Liver (tissue), 3 donors: ENCODE measurements at regions not wholly inside any gene's neighbourhood (a gene's known extent, or its start where the extent isn't known, plus 50 kb on each side); places are given as distances from the start of the nearest gene placed in this dataset.

Source experiments
- CTCF ChIP-seq: fragments of 150-350 bp; IDR thresholded peaks from 2 replicates; pipeline ENCODE4 v1.5.1; 2017; ENCODE audit warnings: improper control_type of control experiment, low read depth, low read length; ENCODE audit not compliant: missing input control
- TAF1 ChIP-seq: conservative IDR thresholded peaks from 2 replicates; pipeline ENCODE4 v1.6.1; 2016; ENCODE audit warnings: antibody characterized with exemption, mild to moderate bottlenecking
- donor health status: healthy.
- donor health status: healthy.

GRCh38 chr21:40997831-40998230 is 150.9 kb upstream of the DSCAM start:
- no peak for TF ChIP-seq CTCF
- no peak for TF ChIP-seq TAF1
